ENCODE measurements at regions not wholly inside any gene's neighbourhood (a gene's known extent, or its start where the extent isn't known, plus 50 kb on each side); places are given as distances from the start of the nearest gene placed in this dataset.

- TF ChIP-seq CTCF (conservative IDR thresholded peaks at IDR 0.05; ENCODE audit: low read depth in 2 of 2) (no peak), POLR2AphosphoS5 (IDR thresholded peaks at IDR 0.05; ENCODE audit: low read depth) (no peak), REST (IDR thresholded peaks at IDR 0.05; ENCODE audit: unreplicated experiment) (no peak), JUNB (IDR thresholded peaks at IDR 0.05; ENCODE audit: unreplicated experiment) (no peak), EZH2 (IDR thresholded peaks at IDR 0.05; ENCODE audit: low read depth, unreplicated experiment) (no peak)
These were observed 634.6 kb upstream of the ADGRL3 start for GRCh38 chr4:60565558-60565957.
